Ovary (tissue), 1 donor: ENCODE measurements at regions not wholly inside any gene's neighbourhood (a gene's known extent, or its start where the extent isn't known, plus 50 kb on each side); places are given as distances from the start of the nearest gene placed in this dataset.

Source experiments
- EP300 ChIP-seq: sonication (generic); formaldehyde crosslinking; IDR thresholded peaks from one replicate; pipeline ENCODE4 v1.6.1; 2017; ENCODE audit warnings: antibody characterized with exemption
- POLR2A ChIP-seq: fragments of 450-650 bp; IDR thresholded peaks from one replicate; pipeline ENCODE4 v1.6.1; 2017; ENCODE audit warnings: antibody characterized with exemption, mild to moderate bottlenecking, moderate library complexity

GRCh38 chr4:59217910-59218631 is 1982.1 kb upstream of the ADGRL3 start:
- no peak for TF ChIP-seq EP300
- no peak for TF ChIP-seq POLR2A
